ENCODE measurements at regions not wholly inside any gene's neighbourhood (a gene's known extent, or its start where the extent isn't known, plus 50 kb on each side); places are given as distances from the start of the nearest gene placed in this dataset.
A peak's percentile ranks its signal among the peaks of the same experiment; 100 is the strongest.

- no peak for TF ChIP-seq ZNF511 (CRISPR knock-in tag; IDR thresholded peaks at IDR 0.05)
- TF ChIP-seq HLTF (IDR thresholded peaks at IDR 0.05) = no peak
Observed at GRCh38 chr13:107421028-107421427, 794.3 kb downstream of the LIG4 start (continued).

GRCh38 chr13:107413005-107413404 is 802.3 kb downstream of the LIG4 start:
- BruUV-seq (replicated peaks) = no TSS peak
- DNase-seq (ENCODE audit: extremely low read depth in 1 of 4, low spot score in 3 of 4) = no peak
- ATAC-seq = no peak
- no peak overlapping the region for H3K9ac ChIP-seq (ENCODE audit: insufficient read depth in 1 of 2, low read depth in 2 of 2, low read length in 2 of 2)
- FAIRE-seq = no peak
- H3K79me2 ChIP-seq (ENCODE audit: control insufficient read depth, insufficient read depth, low read length) = no peaks in the 10 kb centered on the region
- intact Hi-C loops (cut with micrococcal nuclease) = no loop called here
- no peaks in the 10 kb centered on the region for H3K9me3 ChIP-seq (replicated peaks; ENCODE audit: control insufficient read depth, insufficient read depth, low read depth, low read length)
- TF ChIP-seq CEBPG (CRISPR knock-in tag; IDR thresholded peaks at IDR 0.05) (no peak), CEBPG (tag; conservative IDR thresholded peaks at IDR 0.05 in 1 of 2, IDR thresholded peaks at IDR 0.05 in 1 of 2) (peak in 1 of 2 experiments; percentile 88; a peak in 2 of 4 replicates), ZBTB40 (IDR thresholded peaks at IDR 0.05) (no peak), ZBTB40 (CRISPR knock-in tag; IDR thresholded peaks at IDR 0.05) (no peak)
- H3K4me2 ChIP-seq (ENCODE audit: insufficient read depth, low read length) = no peak overlapping the region
- in situ Hi-C loops (cut with MboI) = no loop called here
- H3K4me1 ChIP-seq (replicated peaks in 1 of 2; ENCODE audit: control insufficient read depth in 2 of 2, insufficient read depth in 2 of 2, low read length in 2 of 2) = no peaks in the 10 kb centered on the region
- H3K9me1 ChIP-seq (ENCODE audit: control insufficient read depth, insufficient read depth, low read length) = no peaks in the 10 kb centered on the region
- H2AFZ ChIP-seq (ENCODE audit: low read depth, low read length) = no peak overlapping the region
- no peak overlapping the region for H3K27ac ChIP-seq (ENCODE audit: extremely low read depth, low read depth, low read length)
- H3K36me3 ChIP-seq (ENCODE audit: control insufficient read depth, insufficient read depth, low read length) = no peaks in the 10 kb centered on the region
- no peaks in the 10 kb centered on the region for H4K20me1 ChIP-seq (replicated peaks; ENCODE audit: control insufficient read depth, insufficient read depth, low read length)
- no peak overlapping the region for H3K4me3 ChIP-seq
- CTCF ChIA-PET (ENCODE audit: low intra/inter-chr PET ratio) = no interaction called here
- POLR2A ChIA-PET = no interaction called here
- no peaks in the 10 kb centered on the region for H3K27me3 ChIP-seq (ENCODE audit: control insufficient read depth in 2 of 2, insufficient read depth in 2 of 2, low read length in 2 of 2)

All from K562 (cell line).